ENCODE measurements at regions not wholly inside any gene's neighbourhood (a gene's known extent, or its start where the extent isn't known, plus 50 kb on each side); places are given as distances from the start of the nearest gene placed in this dataset.

DNA sequence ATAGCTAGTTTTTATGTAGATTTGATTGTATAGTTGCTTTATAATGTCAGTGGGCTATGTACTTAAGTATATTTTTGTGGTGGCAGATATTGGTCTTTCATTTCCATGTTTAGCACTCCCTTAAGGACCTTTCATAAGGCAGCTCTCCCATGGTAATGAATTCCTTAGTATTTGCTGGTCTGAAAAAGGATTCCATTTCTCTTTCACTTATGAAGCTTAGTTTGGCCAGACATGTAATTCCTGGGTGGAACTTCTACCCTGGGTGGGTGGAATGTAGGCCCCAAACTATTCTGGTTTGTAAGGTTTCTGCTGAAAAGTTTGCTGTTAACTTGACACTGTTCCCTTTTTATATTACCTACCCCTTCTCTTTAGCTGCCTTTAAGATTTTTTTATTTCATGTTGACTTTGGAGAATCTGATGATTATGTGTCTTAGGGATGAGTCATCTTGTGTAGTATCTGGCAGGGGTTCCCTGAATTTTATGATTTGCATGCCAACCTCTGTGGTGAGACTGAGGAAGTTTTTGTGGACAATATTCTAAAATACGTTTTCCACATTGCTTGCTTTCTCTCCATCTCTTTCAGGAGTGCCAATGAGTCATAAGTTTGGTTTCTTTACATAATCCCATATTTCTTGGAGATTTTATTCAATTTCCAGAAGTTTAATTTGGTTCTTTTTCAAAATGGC, 65.4 kb upstream of the VRK2 start:
- ATAC-seq (ENCODE audit: low read depth in 2 of 2) (no peak), DNase-seq (no peak)
- H3K36me3 Mint-ChIP-seq, result peaks cover 0 to 4% of the 10 kb centered on the region in 2 donors
- H3K4me3 Mint-ChIP-seq, result no peak overlapping the region
- H3K27ac Mint-ChIP-seq, result no peak overlapping the region
- H3K9me3 Mint-ChIP-seq, result peaks cover 0 to 5% (median 4%) of the 10 kb centered on the region in 7 donors
- peaks cover 2 to 7% (median 6%) of the 10 kb centered on the region in 3 donors for H3K4me1 Mint-ChIP-seq
- H3K27me3 Mint-ChIP-seq, result no peaks in the 10 kb centered on the region

DNA sequence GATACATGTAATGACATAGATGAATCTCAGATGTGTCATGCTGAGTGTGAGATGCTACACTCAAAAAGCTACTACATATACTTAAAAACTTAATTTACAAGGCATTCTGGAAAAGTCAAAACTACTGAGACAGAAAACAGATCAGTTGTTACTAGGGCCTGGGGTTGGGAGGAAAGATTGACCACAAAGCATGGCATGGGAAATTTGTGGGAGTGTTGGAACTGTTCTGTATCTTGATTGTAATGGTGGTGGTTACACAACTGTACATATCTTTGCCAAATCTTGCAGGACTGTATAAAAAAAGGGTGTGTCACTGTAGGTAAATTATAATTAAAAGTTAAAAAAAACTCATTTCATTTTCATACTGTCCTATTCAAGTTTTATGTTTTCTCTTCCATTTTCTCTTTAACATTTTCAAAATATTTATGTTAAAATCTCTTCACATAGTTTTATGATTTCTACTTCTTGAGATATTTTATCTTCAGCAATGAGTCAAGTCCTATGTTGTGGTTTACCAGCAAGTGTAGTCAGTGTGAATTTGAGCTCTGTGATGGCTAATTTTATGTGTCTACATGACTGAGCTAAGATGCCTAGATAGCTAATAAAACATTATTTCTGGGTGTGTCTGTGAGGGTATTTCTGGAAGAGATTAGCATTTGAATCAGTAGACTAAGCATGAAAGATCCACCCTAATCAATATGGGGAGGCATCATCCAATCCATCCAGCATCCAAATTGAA, 58.6 kb upstream of the VRK2 start:
- Mint-ChIP-seq H3K4me1 (peaks cover 9 to 12% (median 10%) of the 10 kb centered on the region in 3 donors), H3K36me3 (peaks cover 0 to 13% of the 10 kb centered on the region in 2 donors)
- ATAC-seq (ENCODE audit: low read depth in 2 of 2), result no peak

DNA sequence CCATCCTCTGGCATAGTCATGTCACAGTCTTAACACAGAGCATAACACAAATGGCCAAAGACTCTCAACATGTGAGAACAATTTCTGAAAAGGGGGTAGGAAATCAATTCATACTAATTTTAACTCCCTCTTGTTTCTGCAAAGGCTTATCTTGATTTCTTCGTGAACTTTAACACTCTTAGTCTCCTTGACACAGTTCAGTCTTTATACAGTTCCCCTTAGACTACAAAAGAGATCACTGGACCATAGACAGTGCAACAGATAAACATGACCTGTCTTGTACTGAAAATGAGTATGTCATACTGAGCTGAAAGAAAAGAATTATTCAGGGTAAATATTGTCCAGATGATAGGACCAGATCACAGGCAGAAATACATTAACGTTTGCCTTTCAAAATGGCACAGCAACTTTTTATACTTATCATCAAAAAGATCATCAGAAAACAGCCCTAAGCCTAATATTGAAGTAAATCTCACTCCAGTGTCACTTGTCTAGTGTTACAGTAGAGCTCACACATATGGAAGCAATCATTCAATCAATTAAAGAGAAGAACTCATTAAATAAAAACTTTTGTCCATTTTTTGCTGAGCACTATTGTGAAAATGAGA, 56.4 kb upstream of the VRK2 start:
- no peaks in the 10 kb centered on the region for H3K27me3 Mint-ChIP-seq
- peak overlapping the region in 3 of 6 donors; percentile 5 to 30 (median 11) for H3K27ac Mint-ChIP-seq
- peaks cover 9 to 12% (median 10%) of the 10 kb centered on the region in 3 donors for H3K4me1 Mint-ChIP-seq
- H3K36me3 Mint-ChIP-seq, result peaks cover 0 to 11% of the 10 kb centered on the region in 2 donors
- peak in 1 of 2 donors; percentile 28 for ATAC-seq (ENCODE audit: low read depth in 2 of 2)
- H3K4me3 Mint-ChIP-seq, result no peak overlapping the region
- DNase-seq, result no peak
- H3K9me3 Mint-ChIP-seq, result no peaks in the 10 kb centered on the region

More for the DNA sequence above, 58.6 kb upstream of the VRK2 start:
- H3K27ac Mint-ChIP-seq, result no peak overlapping the region
- H3K27me3 Mint-ChIP-seq, result no peaks in the 10 kb centered on the region
- DNase-seq, result no peak
- H3K4me3 Mint-ChIP-seq, result no peak overlapping the region
- H3K9me3 Mint-ChIP-seq, result no peaks in the 10 kb centered on the region
